ENCODE measurements at regions not wholly inside any gene's neighbourhood (a gene's known extent, or its start where the extent isn't known, plus 50 kb on each side); places are given as distances from the start of the nearest gene placed in this dataset.

DNA sequence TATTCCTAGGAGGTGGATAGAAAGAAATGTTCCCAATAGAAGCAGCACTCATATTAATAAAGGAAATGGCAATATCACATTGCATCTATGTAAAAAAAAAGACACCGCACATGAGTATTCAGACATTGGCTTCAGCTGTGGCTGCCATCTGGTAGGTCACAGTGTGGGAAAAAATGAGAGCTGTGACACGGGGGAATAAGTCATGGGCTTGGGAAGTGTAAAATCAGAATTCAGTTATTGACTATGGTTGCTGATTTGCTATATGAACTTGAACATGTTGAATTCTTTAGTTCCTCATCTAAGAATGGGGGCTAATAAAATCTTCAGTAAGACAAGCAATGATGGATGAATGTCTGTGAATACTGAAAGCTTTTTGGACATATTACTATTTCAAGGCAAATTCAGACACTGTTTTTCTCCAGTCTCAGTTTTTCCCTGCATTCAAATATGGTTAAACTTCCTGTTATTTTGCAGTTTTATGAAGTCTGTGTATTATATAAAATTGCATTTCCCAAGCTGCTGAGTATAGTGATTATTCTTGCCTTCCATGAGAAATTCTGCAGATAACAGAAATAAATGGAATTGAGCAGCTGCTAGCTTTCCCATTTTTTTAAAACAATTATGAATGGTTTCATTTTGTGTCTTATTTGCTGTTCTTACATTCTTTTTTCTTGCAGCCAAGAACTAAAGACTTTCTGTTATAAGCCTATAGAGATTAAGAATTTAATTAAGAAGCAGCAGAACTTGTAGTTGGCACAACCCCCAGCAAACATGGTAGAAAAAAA is 221.0 kb downstream of the ANKRD50 start:
- WGBS, 2 donors: 75 to 78% methylated on average over 2 of the region's 2 CpGs
- DNase-seq: no peak
- H3K4me1 ChIP-seq: no peaks in the 10 kb centered on the region

DNA sequence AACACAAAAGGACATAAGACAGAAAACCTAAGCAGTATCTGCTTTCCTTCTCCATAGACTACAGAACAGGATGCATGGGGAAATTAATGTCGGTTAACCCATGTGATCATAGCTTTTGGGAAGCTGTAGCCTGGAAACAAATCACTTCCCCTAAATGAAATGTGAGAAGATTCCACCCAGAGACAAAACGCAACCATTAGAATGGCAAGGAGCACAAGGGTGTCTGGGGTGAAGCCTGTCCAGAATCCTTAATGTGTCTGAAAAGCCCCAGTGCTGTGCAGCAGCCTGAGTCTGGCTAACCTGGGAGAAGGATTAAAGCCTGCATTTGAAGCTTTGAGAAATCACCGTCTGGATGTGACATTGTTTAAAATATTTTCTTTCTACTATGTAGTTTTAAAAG is 213.3 kb downstream of the ANKRD50 start:
- intact Hi-C loops (cut with DNase I): no loop called here
- no peaks in the 10 kb centered on the region for H3K27me3 ChIP-seq
- no peak for DNase-seq
- no peak overlapping the region for H3K27ac ChIP-seq
- no peaks in the 10 kb centered on the region for H3K9me3 ChIP-seq
- H3K36me3 ChIP-seq: no peaks in the 10 kb centered on the region
- no peaks in the 10 kb centered on the region for H3K4me1 ChIP-seq
- WGBS, 2 donors: 38 to 45% methylated on average over 3 of the region's 3 CpGs
- H3K4me3 ChIP-seq: no peak overlapping the region
- TF ChIP-seq POLR2A (IDR thresholded peaks at IDR 0.05): no peak
- TF ChIP-seq, protein P1, sequence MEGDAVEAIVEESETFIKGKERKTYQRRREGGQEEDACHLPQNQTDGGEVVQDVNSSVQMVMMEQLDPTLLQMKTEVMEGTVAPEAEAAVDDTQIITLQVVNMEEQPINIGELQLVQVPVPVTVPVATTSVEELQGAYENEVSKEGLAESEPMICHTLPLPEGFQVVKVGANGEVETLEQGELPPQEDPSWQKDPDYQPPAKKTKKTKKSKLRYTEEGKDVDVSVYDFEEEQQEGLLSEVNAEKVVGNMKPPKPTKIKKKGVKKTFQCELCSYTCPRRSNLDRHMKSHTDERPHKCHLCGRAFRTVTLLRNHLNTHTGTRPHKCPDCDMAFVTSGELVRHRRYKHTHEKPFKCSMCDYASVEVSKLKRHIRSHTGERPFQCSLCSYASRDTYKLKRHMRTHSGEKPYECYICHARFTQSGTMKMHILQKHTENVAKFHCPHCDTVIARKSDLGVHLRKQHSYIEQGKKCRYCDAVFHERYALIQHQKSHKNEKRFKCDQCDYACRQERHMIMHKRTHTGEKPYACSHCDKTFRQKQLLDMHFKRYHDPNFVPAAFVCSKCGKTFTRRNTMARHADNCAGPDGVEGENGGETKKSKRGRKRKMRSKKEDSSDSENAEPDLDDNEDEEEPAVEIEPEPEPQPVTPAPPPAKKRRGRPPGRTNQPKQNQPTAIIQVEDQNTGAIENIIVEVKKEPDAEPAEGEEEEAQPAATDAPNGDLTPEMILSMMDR (IDR thresholded peaks at IDR 0.05): no peak

More for the DNA sequence above, 221.0 kb downstream of the ANKRD50 start:
- TF ChIP-seq POLR2A (IDR thresholded peaks at IDR 0.05): no peak
- TF ChIP-seq, protein P1 (IDR thresholded peaks at IDR 0.05): no peak
- Histone ChIP-seq H3K36me3 (no peaks in the 10 kb centered on the region), H3K4me3 (no peak overlapping the region), H3K27me3 (no peaks in the 10 kb centered on the region), H3K9me3 (no peaks in the 10 kb centered on the region), H3K27ac (no peak overlapping the region)
- intact Hi-C loops (cut with DNase I): no loop called here

DNA sequence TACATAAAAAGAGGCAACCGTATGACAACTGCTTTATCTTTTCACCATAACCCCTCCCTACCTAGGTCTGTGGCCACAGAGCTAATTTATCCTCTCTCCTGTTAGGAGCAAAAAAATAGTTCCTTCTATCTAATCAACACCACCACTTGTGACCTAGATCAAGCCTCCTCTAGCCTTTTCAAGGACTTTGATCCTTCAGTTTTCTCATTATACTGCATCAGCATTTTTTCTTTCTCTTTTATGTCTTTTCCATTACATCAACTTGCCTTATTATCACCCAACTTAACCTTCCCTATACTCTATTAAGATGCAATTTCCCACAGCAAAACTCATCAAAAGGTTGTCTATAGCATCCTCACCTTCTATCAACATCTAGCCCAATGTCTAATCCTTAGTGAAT is 211.0 kb downstream of the ANKRD50 start:
- Histone ChIP-seq H3K9me3 (no peaks in the 10 kb centered on the region), H3K27me3 (no peaks in the 10 kb centered on the region), H3K4me1 (no peaks in the 10 kb centered on the region), H3K4me3 (no peak overlapping the region), H3K27ac (no peak overlapping the region), H3K36me3 (no peaks in the 10 kb centered on the region)
- DNase-seq: no peak
- intact Hi-C loops (cut with DNase I): no loop called here
- WGBS, 2 donors: 75 to 95% methylated on average over 1 of the region's 1 CpG
- TF ChIP-seq POLR2A (IDR thresholded peaks at IDR 0.05): no peak
- TF ChIP-seq, protein P1 (IDR thresholded peaks at IDR 0.05): no peak

DNA sequence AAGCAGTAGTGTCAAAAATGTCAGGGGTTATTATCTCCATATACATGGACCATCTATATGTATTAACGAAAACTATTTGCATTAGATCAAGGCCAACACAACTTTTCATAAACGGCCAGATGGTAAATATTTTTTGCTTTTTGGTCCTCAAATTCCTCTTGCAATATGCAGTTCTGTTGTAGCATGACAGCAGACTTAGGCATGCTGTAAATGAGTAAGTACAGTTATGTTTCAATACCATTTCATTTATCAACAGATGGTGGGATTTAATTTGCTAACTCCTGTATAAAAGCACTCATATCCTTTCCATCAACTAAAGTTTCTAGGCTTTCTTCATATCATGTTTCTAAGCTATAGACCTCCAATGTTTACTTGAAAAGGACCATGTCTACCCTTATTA is 208.1 kb downstream of the ANKRD50 start:
- intact Hi-C loops (cut with DNase I): no loop called here

DNA sequence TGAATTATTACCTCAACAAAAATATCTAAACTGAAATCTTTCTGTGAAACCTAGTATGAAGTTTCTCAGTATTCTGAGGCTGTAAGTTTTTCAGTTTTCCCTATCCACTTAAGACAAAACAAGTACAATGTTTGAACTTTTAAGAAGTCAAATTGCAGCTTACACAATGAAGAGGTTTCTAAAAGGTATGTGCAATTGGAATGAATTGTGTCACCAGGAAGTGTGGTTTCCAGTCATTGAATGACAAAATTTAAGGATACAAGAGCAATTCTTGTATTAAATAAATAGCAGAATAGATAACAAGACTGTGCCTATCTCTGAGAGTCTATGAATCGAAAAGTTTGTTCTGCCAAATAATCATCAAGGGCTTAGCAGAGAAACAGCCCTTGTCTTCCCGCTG is 207.3 kb downstream of the ANKRD50 start:
- Histone ChIP-seq H3K4me1 (no peaks in the 10 kb centered on the region), H3K36me3 (no peaks in the 10 kb centered on the region), H3K9me3 (no peaks in the 10 kb centered on the region), H3K4me3 (no peak overlapping the region), H3K27ac (no peak overlapping the region), H3K27me3 (no peaks in the 10 kb centered on the region)
- no peak for DNase-seq
- WGBS, 2 donors: 81 to 83% methylated on average over 2 of the region's 2 CpGs
- TF ChIP-seq POLR2A (IDR thresholded peaks at IDR 0.05): no peak
- TF ChIP-seq, protein P1 (IDR thresholded peaks at IDR 0.05): no peak
- intact Hi-C loops (cut with DNase I): no loop called here

More for the DNA sequence above, 208.1 kb downstream of the ANKRD50 start:
- Histone ChIP-seq H3K4me1 (no peaks in the 10 kb centered on the region), H3K4me3 (no peak overlapping the region), H3K27me3 (no peaks in the 10 kb centered on the region), H3K36me3 (no peaks in the 10 kb centered on the region), H3K27ac (no peak overlapping the region), H3K9me3 (no peaks in the 10 kb centered on the region)
- DNase-seq: no peak
- no peak for TF ChIP-seq POLR2A (IDR thresholded peaks at IDR 0.05)
- TF ChIP-seq, protein P1 (IDR thresholded peaks at IDR 0.05): no peak
- WGBS, 2 donors: 57 to 87% methylated on average over 2 of the region's 2 CpGs

All from esophagus squamous epithelium (tissue), 5 donors.